HG03354 (cell line): ENCODE measurements at regions not wholly inside any gene's neighbourhood (a gene's known extent, or its start where the extent isn't known, plus 50 kb on each side); places are given as distances from the start of the nearest gene placed in this dataset.

Experiments used
- ATAC-seq: cut with Tn5 transposase; IDR thresholded peaks from one replicate; pipeline ENCODE4 v1.9.1; 2021; ENCODE audit warnings: mild to moderate bottlenecking; ENCODE audit not compliant: unreplicated experiment, poor library complexity, severe bottlenecking

DNA sequence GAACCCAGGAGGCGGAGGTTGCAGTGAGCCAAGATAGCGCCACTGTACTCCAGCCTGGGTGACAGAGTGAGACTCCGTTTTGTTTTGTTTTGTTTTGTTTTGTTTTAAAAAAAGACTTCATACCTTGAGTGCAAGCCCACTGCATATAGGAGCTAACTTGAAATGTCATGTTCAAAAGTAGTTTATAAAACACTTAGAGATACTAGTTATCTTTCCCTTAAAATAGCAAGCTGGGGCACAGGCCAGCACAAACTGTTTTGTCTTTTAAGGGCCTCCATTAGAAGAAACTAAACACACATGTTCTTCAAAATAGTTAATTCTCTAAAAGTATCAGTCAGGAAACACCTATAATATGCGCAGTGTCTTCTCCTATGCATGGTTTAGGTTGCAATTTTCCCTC is 505.1 kb upstream of the TMPRSS15 start:
- no peak for ATAC-seq

DNA sequence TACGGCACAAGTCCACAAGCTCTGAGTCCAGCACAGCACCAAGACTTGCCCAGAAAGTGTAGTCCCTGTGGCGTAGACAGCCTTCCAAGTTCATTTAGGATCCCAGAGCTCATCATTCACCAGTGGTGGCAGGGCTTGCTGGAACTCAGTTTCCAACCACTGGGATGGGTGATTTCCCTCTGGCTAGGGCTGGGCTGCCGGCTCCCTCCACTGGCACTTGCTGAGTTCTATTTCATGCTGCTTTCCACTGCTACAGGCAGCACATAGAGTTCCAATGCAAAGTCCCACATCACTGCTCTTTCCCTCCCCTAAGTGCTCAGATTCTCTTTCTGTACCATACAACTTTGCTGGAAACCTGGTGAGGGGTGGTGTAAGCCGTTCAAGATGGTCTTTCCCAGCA is 510.3 kb upstream of the TMPRSS15 start:
- ATAC-seq, result no peak

DNA sequence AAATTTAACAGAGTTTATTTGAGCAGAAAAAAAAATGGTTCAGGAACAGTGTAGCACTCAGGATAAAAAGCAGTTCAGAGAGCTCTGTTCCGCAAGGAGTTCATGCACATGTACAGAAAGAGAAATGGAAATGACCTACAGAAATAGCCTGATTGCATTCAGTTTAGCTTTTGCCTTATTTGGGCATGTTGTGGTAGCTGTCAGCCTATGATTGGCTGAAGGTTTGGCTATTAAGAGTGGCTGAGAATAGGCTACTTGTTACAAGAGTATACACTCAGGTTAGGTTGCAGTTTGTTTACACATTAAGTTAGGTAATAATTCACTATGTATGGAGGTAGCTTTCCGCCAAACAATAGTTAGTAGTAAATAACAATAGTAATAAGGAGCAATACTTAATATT is 511.0 kb upstream of the TMPRSS15 start:
- ATAC-seq, result no peak

DNA sequence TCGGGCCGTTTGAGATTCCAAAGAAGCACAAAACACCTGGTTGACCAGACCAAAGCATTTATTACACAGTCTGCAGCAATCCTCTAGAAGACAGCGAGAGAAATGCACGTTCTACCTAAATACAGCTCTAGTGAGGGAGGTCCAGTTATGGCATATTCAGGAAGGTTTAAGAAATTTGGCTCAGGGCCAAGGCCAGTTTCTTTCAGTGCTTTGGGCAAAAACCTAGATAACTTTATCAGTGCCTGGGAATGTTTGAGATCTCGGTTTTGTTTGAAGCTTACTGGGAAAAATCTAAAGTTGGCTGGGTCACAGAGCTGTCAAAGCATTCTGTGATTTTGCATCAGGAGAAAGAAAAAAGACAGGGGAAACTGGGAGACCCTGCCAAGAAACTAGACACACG is 514.0 kb upstream of the TMPRSS15 start:
- ATAC-seq, result no peak

DNA sequence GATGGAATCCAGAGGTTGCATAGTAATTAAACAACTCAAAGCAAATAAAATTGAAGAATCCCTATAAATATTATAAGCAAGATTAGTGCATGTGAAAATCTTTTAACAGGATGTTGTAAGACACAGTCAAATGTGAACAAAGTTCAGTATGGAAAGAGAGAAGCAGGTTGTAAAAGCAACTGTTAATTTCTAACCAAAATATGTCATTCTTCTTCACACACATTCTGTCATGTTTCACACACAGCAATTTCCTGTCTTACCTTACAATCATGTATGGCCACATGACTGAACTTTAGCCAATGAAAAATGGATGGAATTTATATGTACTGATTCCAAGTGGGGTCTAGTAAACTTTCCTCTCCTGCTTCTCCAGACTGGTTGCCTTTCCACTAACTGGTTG is 527.7 kb upstream of the TMPRSS15 start:
- no peak for ATAC-seq

DNA sequence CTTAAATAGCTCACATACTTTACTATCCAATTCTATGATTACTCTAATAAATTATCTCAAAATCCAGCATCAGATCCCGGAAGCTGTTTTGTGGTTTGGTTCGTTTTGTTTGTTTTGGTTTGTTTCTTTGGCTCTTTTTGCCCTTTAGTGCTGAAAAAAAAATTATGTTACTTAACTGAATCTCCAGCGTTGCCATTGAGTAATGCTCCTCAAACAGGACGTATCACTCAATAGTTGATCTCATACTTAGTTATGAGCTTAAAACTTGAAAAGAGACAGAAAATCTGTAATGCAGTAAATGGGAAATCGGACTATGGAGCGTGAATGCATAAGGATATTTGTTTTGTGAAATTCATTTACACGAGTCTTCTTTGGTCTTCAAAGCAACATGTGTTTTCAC is 533.8 kb upstream of the TMPRSS15 start:
- no peak for ATAC-seq

DNA sequence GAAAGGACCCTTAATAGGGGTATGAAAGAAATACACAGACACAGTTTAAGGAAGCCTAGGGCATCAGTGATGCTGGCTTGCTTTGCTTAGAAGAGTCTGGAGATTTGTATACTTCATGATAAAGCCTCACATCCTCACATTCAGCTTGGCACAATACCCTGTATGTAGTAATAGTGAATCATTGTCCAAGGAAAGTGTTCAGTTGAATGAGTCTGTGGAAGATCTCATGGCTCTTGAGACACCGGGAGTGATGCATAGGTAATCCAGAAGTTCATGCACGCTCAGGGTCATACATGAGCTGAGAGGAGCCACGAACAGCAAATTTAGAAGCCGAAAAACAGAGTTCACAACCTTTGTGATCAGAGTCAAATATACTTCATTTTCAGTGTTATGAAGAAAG is 537.2 kb upstream of the TMPRSS15 start:
- ATAC-seq, result no peak

DNA sequence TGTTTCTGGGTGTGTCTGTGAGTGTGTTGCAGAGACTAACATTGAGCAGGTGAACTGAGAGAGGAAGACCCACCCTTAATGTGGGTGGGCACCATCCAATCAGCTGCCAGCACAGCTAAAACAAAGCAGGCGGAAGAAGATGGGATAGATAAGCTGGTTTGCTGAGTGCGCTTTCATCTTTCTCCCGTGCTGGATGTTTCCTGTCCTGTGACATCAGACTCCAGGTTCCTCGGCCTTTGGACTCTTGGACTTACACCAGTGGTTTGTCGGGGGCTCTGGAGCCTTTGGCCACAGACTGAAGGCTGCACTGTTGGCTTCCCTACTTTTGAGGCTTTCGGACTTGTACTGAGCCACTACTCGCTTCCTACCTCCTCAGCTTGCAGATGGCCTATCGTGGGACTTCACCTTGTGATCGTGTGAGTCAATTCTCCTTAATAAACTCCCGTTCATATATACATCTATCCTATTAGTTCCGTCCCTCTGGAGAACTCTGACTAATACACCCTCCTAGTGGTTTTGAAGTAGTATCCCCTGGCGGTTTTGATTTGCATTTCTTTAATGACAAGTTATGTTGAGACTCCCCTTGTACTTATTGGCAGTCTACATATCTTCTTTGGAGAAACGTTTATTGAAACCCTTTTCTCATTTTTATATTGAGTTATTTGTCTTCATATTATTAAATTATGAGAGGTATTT is 546.6 kb upstream of the TMPRSS15 start:
- no peak for ATAC-seq

DNA sequence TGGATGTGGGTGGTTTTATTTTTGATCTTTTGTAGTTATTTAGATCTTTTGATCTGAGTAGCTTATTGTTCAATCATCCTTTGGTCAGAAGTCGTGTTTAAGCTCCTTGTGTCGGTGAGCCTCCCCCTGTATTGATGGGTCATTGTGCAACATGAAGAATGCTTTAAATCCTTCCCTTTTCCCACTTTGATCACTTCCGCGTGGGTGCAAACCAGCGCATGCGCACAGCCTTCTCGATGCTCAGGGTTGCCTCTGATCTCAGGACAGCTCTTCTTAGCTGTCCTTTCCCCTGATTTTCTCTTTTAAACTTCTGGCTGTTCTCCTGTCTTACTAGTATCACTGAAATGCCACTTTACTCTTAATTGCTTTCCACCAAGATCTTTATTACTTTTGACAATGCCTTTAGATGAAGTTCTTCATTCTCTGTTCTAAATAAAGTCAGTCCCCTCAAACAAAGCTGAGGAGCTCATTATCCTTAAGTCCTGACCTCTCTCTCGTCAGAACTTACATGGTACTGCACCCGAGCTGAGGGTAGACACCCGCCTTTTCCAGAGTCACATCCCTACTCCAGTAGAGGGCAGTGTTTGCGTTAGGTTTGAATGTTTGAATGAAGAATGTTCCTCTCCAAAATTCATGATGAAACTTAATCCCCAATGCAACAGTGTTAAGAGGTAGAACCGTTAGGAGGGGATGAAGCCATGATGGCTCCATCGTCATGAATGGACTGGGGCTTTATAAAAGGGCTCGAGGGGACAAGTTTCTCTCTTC is 547.9 kb upstream of the TMPRSS15 start:
- no peak for ATAC-seq

DNA sequence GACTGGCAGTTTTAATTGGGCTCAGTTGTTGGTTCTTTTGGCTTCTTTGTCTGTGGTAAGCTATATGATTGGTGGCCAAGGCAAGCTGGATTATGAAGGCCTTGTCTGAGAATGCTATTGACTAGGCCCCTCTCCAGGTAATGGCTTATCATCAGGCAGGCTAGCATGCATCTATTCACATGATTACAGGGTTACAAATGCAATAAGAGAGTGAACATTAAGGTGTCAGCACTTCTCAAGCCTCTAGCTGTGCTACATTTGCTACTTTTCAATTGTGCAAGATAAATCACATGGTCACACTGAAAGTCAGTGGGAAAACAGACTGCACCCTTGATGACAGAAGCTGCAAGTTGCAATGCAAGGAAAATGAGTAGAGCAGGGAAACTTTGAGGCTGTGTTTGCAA is 550.9 kb upstream of the TMPRSS15 start:
- ATAC-seq, result no peak

DNA sequence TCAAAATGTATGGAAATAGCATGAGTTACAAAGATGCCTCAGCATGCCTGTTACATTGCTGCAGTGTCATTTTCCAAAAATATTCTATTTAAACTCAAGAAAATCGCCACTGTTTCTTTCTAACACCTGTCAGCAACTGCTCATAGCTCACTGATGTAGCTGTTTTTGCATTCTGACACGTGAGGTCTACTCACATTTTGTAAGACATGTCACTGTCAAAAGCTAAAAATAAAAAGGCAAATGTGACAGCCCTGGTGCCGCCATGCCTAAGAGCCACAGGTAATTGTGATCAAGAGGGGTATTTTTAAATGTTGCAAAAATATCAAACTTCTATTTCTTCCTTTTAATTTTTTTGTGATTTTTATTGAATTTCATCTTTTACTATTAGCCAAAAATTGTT is 556.2 kb upstream of the TMPRSS15 start:
- no peak for ATAC-seq

DNA sequence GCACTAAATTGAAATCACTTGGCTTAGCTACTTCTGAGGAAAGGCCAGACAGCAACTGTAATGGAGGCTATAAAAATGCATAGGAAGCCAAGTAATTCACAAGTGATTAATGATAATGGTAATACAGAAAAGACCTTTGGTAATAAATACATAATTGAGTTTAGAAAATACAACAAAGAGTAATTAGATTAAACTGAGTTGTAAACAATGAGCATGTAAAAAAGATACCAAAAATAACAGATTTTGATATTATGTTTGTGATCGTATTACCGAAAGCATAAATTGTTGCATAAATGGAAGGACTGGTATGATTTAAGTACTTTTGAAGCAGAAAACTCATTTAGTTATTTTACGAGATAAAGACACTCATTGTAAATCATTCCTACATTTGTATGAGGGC is 556.7 kb upstream of the TMPRSS15 start:
- ATAC-seq, result no peak

DNA sequence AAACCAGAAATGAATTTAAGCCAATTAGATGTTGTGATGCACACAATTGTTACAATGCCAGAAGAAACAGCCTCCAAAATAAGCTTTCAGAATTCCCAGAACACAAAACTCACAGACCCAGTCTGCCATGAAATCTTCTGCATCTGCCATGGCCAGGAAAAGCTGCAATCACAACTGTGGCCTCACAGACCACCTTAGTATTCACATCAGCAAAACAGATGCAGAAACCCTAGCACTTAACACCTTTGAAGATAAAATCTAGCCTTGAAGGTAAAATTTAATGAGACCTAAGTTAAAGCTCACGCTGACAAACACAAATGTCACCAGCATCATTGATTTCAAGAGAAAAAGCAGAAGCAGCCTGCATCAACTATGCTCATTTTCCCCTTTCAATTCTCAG is 566.8 kb upstream of the TMPRSS15 start:
- no peak for ATAC-seq

DNA sequence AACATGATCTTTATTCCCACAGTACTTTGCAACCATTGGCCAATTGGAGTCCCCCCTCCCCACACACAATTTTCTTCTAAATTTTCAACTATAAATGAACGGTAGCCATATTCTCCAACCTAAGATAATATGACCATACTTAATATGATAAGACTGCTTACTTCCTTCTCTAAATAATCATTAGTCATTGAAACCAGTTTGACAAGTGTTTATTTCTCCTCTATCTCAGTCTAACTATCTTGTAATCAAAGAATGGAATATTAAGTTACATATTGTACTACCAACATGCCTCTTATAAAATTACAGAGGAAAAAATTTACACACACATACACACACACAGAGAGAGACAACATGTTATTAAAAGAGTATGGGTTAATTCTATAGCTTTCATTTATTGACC is 567.4 kb upstream of the TMPRSS15 start:
- no peak for ATAC-seq

DNA sequence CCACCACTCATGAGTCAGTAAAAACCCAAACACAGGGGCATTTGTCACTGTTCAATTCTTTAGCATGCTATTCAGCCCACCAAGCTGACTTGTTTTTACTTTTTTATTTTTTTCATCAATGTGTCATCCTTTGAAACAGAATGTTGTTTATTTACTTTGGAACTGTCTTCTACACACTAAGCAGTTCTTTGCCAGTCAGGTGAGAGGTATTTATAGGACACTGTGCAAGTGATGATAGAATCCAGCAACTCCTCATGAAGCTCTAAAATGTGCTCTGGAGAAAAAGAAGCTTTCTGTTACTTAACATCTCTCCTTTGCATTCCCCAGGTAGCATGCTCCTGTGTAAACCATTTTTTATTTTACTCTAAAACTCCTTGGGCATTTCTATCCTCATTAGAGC is 582.0 kb upstream of the TMPRSS15 start:
- ATAC-seq, result no peak

DNA sequence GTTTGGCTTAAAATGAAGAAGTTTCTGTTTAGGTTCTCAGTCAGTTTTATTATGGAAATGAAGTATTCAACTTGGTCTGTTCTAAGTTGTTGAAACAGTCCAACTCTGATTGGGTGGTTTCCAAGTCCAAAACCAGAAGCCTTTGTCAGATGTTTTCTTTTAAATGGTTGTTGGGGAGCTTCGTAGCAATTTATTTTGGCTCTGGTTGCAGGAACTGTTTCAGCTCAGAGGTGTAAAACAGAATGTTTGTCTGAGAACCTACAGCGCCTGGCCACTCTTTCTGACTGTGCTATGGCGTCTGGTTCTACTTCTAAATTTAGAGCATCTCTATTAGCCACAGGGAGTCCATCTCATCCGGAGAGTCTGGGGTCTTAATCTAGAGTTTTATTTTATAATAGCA is 582.6 kb upstream of the TMPRSS15 start:
- no peak for ATAC-seq

DNA sequence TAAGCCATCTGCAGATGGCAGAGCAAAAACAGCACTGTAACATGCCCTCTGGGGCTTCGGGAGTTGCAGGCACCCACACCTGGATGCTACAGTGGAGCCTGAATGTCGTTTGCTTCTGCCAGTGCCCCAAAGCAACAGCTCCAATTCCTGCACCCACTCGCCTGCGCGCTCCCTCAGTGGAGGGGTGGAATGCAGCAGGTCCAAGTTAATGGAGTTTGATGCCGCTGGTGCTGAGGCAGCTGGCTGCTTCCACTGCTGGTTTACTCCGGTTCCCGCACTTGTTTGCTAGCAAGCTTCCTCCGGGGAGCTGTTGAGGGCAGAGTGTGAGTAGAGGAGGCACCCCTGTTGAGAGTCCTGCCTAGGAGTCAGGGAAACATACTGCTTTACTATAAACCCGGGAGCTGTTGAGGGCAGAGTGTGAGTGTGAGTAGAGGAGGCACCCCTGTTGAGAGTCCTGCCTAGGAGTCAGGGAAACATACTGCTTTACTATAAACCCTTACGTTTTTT is 584.0 kb upstream of the TMPRSS15 start:
- no peak for ATAC-seq

DNA sequence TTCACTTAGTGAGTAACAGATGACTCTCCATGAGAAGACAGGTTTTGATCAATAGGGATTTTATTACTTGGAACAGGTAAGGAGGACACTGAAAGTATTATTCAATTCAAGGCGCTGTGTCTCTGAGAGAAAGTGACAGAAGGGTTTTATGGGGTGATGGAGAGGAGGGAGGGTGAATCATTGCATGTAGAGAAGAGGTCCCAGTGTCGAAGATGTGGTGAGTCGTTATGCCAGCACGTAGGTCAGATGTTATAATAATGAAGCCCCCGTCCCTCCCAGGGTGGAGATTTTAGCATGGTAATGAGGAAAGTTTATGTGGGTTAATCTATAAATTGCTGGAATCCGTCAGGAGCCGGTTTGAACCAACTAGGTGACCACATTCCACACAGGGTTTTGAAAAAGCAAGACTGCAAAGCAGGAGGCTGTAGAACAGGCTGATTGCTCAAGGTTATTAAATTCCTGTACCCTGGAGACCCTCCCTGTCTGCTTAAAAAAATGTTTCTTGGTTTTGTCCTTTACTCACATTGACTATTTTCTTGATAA is 586.4 kb upstream of the TMPRSS15 start:
- ATAC-seq, result no peak

DNA sequence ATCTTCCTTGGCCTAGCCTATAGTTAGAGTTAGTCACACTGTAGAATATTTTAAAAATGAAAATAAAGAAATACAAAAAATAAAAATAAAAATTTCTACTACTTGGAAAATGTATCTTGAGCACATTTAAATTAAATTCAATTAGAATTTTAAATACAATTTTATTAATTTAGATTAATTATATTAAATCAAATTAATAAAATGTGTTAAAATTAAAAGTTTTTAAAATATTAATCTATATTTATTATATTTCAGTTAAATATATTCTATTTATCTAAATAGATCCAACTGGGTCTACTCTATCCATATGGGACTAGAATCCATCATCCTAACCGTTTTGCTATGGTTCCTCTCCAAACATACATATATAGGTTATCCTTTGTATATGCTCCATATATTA is 588.3 kb upstream of the TMPRSS15 start:
- ATAC-seq, result no peak

DNA sequence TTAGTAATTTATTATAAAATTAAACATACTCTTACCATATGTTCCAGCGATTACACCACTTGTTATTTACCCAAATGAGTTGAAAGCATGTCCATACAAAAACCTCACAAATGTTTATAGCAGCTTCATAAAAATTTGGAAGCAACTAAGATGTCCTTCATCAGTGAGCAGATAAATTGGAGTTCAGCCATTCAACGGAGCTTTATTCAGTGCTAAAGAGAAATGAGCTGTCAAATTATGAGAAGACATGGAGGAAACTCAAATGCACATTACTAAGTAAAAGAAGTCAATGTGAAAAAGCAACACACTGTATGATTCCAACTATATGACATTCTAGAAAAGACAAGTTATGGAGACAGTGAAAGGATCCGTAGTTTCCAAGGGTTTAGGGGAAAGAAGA is 606.7 kb upstream of the TMPRSS15 start:
- no peak for ATAC-seq

DNA sequence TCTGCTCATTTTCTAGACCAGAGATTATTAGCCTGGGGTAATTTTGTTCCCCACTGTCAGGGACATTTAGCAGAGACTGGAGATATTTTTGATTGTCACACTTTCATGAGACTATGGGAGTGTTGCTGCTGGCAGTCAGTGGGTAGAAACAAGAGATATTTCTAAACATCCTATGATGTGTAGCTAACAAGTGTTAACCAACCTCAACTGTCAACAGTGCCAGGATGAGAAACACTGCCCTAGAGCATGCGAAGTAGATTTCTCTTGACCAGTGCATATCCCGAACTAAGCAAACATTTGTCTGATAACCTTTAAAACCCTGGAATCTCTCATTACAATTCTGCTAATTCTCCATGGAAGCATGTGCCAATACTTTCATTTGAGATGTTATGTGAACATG is 607.4 kb upstream of the TMPRSS15 start:
- ATAC-seq, result no peak
